Cardiac fibroblast (primary cell): ENCODE measurements at regions not wholly inside any gene's neighbourhood (a gene's known extent, or its start where the extent isn't known, plus 50 kb on each side); places are given as distances from the start of the nearest gene placed in this dataset.
A peak's percentile ranks its signal among the peaks of the same experiment; 100 is the strongest.

Experiments used
- DNase-seq, 2 donors: peaks; one replicate each; pipeline versions ENCODE4 v3.0.0 to v3.0.0-alpha.2; 2010; ENCODE audit warnings: low read depth in 2 of 2
- H3K4me3 ChIP-seq, 2 donors: replicated peaks in 1 of 2; 1 replicate in 1 of 2; 2 replicates in 1 of 2; pipeline ENCODE4 v1.5.1; 2011; ENCODE audit warnings: low read depth in 2 of 2, low read length in 2 of 2, mild to moderate bottlenecking in 2 of 2, moderate library complexity in 1 of 2
- TF ChIP-seq, protein P1 (sequence below): IDR thresholded peaks from one replicate; pipeline ENCODE4 v1.5.1; 2011; ENCODE audit warnings: low read depth, mild to moderate bottlenecking, low read length, inconsistent platforms

DNA sequence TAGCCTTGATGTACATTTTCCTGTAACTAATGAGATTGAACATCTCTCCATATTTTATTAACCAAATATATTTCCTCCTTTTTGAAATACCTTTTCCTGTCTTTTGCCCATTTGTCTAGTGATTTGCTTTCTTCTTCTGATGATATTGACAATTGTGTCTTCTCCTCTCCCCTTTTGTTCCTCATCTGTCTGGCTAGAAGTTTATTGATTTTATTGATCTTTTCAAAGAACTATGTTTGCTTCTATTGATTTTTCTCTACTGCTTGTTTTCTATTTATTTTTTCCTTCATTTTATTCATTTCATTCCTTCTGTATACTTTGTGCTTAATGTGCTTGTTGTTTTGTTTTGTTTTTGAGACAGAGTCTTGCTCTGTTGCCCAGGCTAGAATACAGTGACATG lies 181.4 kb upstream of the SMIM23 start:
- TF ChIP-seq, protein P1, sequence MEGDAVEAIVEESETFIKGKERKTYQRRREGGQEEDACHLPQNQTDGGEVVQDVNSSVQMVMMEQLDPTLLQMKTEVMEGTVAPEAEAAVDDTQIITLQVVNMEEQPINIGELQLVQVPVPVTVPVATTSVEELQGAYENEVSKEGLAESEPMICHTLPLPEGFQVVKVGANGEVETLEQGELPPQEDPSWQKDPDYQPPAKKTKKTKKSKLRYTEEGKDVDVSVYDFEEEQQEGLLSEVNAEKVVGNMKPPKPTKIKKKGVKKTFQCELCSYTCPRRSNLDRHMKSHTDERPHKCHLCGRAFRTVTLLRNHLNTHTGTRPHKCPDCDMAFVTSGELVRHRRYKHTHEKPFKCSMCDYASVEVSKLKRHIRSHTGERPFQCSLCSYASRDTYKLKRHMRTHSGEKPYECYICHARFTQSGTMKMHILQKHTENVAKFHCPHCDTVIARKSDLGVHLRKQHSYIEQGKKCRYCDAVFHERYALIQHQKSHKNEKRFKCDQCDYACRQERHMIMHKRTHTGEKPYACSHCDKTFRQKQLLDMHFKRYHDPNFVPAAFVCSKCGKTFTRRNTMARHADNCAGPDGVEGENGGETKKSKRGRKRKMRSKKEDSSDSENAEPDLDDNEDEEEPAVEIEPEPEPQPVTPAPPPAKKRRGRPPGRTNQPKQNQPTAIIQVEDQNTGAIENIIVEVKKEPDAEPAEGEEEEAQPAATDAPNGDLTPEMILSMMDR: no peak
- H3K4me3 ChIP-seq: no peak overlapping the region
- no peak for DNase-seq

DNA sequence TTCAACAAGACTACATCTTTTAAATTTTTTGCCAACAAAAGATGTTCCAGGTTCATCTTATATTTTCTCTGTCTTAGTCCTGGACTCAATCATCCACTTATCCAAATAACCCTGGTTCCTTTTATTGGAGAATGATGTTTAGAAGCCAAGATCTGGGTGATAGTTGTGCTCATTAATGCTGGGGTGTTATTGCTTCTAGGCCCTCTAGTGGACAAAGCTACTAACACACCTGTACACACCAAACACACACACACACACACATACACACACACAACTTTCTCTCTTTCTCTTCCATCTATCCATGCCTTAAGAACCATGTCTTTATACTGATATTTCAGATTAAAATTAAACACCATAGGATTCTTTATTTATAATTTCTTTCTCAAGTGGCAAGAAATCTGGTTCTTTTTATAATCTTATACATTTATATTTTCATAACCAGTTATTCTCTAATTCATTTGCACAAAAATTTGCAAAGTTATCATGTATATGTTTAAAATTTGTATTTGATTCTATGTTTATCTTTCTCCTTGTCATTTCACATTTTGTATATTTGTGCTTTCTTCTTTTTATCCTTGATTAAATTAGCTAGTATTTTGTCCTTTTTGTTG lies 179.1 kb upstream of the SMIM23 start:
- no peak overlapping the region for H3K4me3 ChIP-seq
- TF ChIP-seq, protein P1: peak; percentile 45
- peak in 1 of 2 donors; percentile 37 for DNase-seq

DNA sequence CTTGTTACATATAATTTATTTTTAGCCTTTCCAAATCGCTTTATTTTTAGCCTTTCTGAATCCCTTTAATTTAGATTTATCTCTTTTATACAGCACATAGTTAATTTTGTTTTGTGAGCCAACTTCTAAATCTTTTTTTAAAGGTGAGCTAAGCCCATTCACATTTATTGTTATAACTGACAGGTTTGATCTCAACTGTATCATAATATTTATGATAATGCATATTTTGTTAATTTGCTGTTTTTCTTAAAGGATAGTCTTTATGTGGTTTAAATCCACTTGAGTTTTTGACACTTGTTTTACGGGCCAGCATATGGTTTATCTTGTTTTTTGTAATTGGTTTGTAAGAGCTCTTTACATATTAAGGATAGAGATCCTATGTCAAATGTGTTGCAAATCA lies 177.8 kb upstream of the SMIM23 start:
- DNase-seq: no peak
- no peak overlapping the region for H3K4me3 ChIP-seq
- TF ChIP-seq, protein P1: no peak

DNA sequence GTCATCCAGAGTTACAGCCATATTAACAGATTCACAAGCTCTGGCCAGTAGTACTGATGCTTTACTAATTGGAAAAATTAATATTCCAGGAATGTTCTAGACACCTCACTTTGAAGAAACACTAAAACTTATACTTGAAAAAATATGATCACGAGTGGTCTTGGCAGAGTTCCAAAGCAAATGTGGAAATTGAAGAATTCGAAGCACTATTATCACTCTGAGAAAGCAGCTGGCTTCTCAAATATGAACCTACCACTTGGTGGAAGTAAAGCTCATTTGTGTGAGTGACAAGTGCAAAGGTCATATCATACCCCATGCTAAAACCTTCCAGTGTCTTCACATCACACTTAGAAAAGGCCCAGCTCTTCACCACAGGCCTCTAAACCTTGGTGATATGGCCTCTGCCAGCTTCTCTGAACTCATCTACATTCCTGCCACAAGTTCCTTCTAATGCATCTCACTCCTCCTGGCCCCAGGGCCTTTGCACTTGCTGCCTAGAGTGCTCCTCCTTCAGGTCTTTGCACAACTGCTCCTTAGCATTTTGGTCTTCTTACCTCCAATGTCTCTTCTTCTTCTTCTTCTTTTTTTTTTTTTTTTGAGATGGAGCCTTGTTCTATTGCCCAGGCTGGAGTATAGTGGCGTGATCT lies 175.7 kb upstream of the SMIM23 start:
- TF ChIP-seq, protein P1: no peak

DNA sequence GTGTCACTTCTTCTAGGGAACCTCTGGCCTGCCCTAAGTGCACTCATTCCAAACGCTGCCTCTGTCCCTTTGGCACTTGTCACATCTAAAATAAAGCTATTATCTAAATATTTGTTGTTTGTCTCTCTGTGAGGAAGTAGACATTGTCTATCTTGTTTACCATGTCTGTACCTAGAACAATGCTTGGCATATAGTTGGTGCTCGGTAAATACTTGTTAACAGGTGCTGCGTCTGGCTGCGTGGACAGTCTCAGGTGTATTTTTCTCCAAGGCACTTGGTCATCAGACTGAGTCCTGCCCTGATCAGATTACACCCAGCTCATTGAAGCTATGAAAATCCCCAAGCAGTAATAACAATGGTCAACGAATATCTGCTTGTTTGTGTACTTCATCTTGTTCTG lies 174.9 kb upstream of the SMIM23 start:
- H3K4me3 ChIP-seq: no peak overlapping the region
- no peak for DNase-seq
- TF ChIP-seq, protein P1: no peak

More for the DNA sequence above, 175.7 kb upstream of the SMIM23 start:
- H3K4me3 ChIP-seq: no peak overlapping the region
- no peak for DNase-seq

DNA sequence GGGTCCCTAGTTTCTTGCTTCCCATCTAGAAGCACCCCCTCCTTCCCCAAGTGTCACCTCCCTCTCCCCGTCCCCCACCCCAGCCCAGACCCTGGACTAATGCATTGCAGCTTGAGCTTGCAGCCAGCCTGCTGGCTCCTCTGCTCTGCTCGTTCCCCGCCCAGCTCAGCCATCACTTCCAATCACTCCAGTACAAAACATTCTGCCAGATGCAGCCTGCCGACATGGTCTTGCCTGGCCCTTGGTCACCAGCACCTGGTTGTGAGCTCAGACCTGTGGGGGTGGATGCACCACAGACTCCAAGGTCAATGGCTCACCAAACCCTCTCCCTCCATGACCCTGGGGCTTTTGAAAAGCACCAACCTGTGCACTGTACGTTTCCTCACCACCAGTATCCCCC lies 172.9 kb upstream of the SMIM23 start:
- H3K4me3 ChIP-seq: no peak overlapping the region
- TF ChIP-seq, protein P1: no peak
- DNase-seq: no peak

DNA sequence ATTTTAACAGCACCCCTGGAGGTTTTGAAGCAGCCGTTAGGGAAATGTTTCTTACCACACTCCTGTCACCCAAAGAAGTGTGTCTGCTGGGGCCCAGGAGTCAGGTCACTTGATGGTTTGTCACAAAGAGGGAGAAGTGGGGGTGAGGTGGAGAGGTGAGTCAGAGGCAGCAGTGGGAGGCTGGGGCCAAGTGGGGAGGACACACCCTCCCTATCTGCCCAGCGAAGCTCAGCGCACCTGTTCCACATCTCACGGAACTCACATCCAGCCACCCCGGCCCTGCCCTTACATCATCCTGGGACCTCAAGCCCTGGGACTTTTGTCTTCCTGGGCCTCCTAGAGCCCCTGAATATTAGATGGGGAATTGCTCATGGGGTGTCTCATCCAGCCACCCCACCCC lies 171.1 kb upstream of the SMIM23 start:
- no peak for DNase-seq
- TF ChIP-seq, protein P1: no peak
- H3K4me3 ChIP-seq: no peak overlapping the region
